HG03196 (cell line): ENCODE measurements at regions not wholly inside any gene's neighbourhood (a gene's known extent, or its start where the extent isn't known, plus 50 kb on each side); places are given as distances from the start of the nearest gene placed in this dataset.

Experiments
- ATAC-seq: cut with Tn5 transposase; IDR thresholded peaks from one replicate; pipeline ENCODE4 v1.9.1; 2021; ENCODE audit not compliant: unreplicated experiment

- ATAC-seq: peak; percentile 71
Measured at GRCh38 chr14:95442633-95443021, 73.8 kb downstream of the SYNE3 start.

- ATAC-seq: no peak
Measured at GRCh38 chr14:95442016-95442632, 74.3 kb downstream of the SYNE3 start.

GRCh38 chr14:95440951-95441350, 75.5 kb downstream of the SYNE3 start:
- ATAC-seq: no peak

- no peak for ATAC-seq
Measured at GRCh38 chr14:95440496-95440895, 76.0 kb downstream of the SYNE3 start.

- ATAC-seq: no peak
Measured at GRCh38 chr14:95439881-95440280, 76.6 kb downstream of the SYNE3 start.

GRCh38 chr14:95437715-95438114, 78.7 kb downstream of the SYNE3 start:
- ATAC-seq: no peak

GRCh38 chr14:95436354-95436753, 80.1 kb downstream of the SYNE3 start:
- ATAC-seq: no peak

GRCh38 chr14:95434121-95434520, 82.3 kb downstream of the SYNE3 start:
- no peak for ATAC-seq

GRCh38 chr14:95433094-95433478, 83.4 kb downstream of the SYNE3 start:
- ATAC-seq: no peak

- ATAC-seq: no peak
Measured at GRCh38 chr14:95432144-95433093, 84.0 kb downstream of the SYNE3 start.

GRCh38 chr14:95431199-95432143, 85.0 kb downstream of the SYNE3 start:
- no peak for ATAC-seq

GRCh38 chr14:95428557-95428956, 87.9 kb downstream of the SYNE3 start:
- no peak for ATAC-seq

- ATAC-seq: no peak
Measured at GRCh38 chr14:95426116-95426475, 90.4 kb downstream of the SYNE3 start.

GRCh38 chr14:95425369-95426115, 90.9 kb downstream of the SYNE3 start:
- no peak for ATAC-seq

GRCh38 chr14:95424529-95424928, 91.9 kb downstream of the SYNE3 start:
- no peak for ATAC-seq

GRCh38 chr14:95421741-95422140, 94.7 kb downstream of the SYNE3 start:
- ATAC-seq: no peak

GRCh38 chr14:95420060-95420459, 96.4 kb downstream of the SYNE3 start:
- ATAC-seq: no peak

- no peak for ATAC-seq
Measured at GRCh38 chr14:95419569-95419968, 96.9 kb downstream of the SYNE3 start.

- ATAC-seq: no peak
Measured at GRCh38 chr14:95418858-95419257, 97.6 kb downstream of the SYNE3 start.

- ATAC-seq: no peak
Measured at GRCh38 chr14:95417492-95417891, 97.8 kb upstream of the CLMN start.

- no peak for ATAC-seq
Measured at GRCh38 chr14:95415993-95416392, 96.3 kb upstream of the CLMN start.
